NB4 (cell line): ENCODE measurements at regions not wholly inside any gene's neighbourhood (a gene's known extent, or its start where the extent isn't known, plus 50 kb on each side); places are given as distances from the start of the nearest gene placed in this dataset.

Experiments
- CTCF ChIP-seq: IDR thresholded peaks from one replicate; pipeline ENCODE4 v1.5.1; 2012; ENCODE audit warnings: low read depth, low read length
- MYC ChIP-seq: IDR thresholded peaks from 2 replicates; pipeline ENCODE4 v1.6.1; 2011; ENCODE audit warnings: low read depth, low read length
- POLR2A ChIP-seq: IDR thresholded peaks from 2 replicates; pipeline ENCODE4 v1.6.1; 2011; ENCODE audit warnings: mild to moderate bottlenecking; ENCODE audit not compliant: insufficient read length; ENCODE audit errors: extremely low read depth

GRCh38 chr1:103190766-103191165, 82.4 kb upstream of the COL11A1 start:
- TF ChIP-seq POLR2A: no peak
- TF ChIP-seq CTCF: no peak
- TF ChIP-seq MYC: no peak
